Right lobe of liver (tissue), 6 donors: ENCODE measurements at regions not wholly inside any gene's neighbourhood (a gene's known extent, or its start where the extent isn't known, plus 50 kb on each side); places are given as distances from the start of the nearest gene placed in this dataset.

Experiments
- ATAC-seq, 4 donors: fragments of 200-7000 bp; cut with Tn5 transposase; one replicate each; pipeline ENCODE4 v1.9.1; 2020; ENCODE audit warnings: mild to moderate bottlenecking in 4 of 4, moderate library complexity in 4 of 4
- DNase-seq, 3 donors: peaks; one replicate each; pipeline ENCODE4 v3.0.0-alpha.2; 2020
- H3K27ac ChIP-seq, 3 donors: fragments of 200-600 bp; one replicate each; pipeline ENCODE4 v1.8.0; 2022
- H3K27me3 ChIP-seq, 2 donors: fragments of 200-600 bp; one replicate each; pipeline ENCODE4 v1.8.0; 2022
- H3K36me3 ChIP-seq, 4 donors: fragments of 200-600 bp; sonication (generic) in 1 of 4; one replicate each; pipeline versions ENCODE4 v1.5.1 to v1.8.0; 2017 to 2022; ENCODE audit warnings: control low read depth in 1 of 4
- H3K4me1 ChIP-seq, 4 donors: fragments of 200-600 bp; sonication (generic) in 1 of 4; one replicate each; pipeline versions ENCODE4 v1.5.1 to v1.8.0; 2017 to 2022; ENCODE audit warnings: control low read depth in 1 of 4
- H3K4me3 ChIP-seq, 3 donors: fragments of 200-600 bp; one replicate each; pipeline ENCODE4 v1.8.0; 2022
- H3K9me3 ChIP-seq, 4 donors: fragments of 200-600 bp; sonication (generic) in 1 of 4; one replicate each; pipeline versions ENCODE4 v1.5.1 to v1.8.0; 2017 to 2022; ENCODE audit warnings: control low read depth in 1 of 4
- CTCF ChIP-seq, 4 donors: fragments of 200-600 bp in 3 of 4; fragments of 450-650 bp in 1 of 4; IDR thresholded peaks; one replicate each; pipeline versions ENCODE4 v1.5.1 to v1.8.0; 2016 to 2022; ENCODE audit warnings: antibody characterized with exemption in 4 of 4, mild to moderate bottlenecking in 2 of 4
- POLR2A ChIP-seq: fragments of 450-650 bp; IDR thresholded peaks from one replicate; pipeline ENCODE4 v1.6.1; 2017; ENCODE audit warnings: antibody characterized with exemption, mild to moderate bottlenecking
- WGBS: methylation state at CpG from one replicate; pipeline ENCODE4 v1.1.6; 2018; ENCODE audit warnings: low coverage, low lambda C conversion rate; ENCODE audit not compliant: insufficient coverage; ENCODE audit errors: missing lambda C conversion rate; 5-methylcytosine and 5-hydroxymethylcytosine counted together
- intact Hi-C, 2 donors: fragments of 100-400 bp; cut with DNase I; formaldehyde crosslinking; loops; one replicate each; pipeline versions ENCODE4 v1.11.2 to v1.14.1; 2022
- donor health status: DM: no; HTN: yes; CAD: no.
- donor health status: DM: no; HTN: no; CAD: no.
- donor health status: DM: no; HTN: no; CAD: no.
- donor health status: DM: no; HTN: yes; CAD: no.
- donor health status: DM: no; HTN: yes; CAD: no.

- H3K27me3 ChIP-seq: no peaks in the 10 kb centered on the region
- no peak for TF ChIP-seq CTCF (IDR thresholded peaks at IDR 0.05)
- no peak for TF ChIP-seq POLR2A
- 83% methylated on average over 2 of the region's 2 CpGs for WGBS
- no peak overlapping the region for H3K27ac ChIP-seq
- H3K4me3 ChIP-seq: no peak overlapping the region
- H3K9me3 ChIP-seq: peaks cover 0 to 14% (median 0%) of the 10 kb centered on the region in 4 donors
- H3K36me3 ChIP-seq: no peaks in the 10 kb centered on the region
- DNase-seq (no peak), ATAC-seq (no peak)
- intact Hi-C loops: no loop called here
- H3K4me1 ChIP-seq: no peaks in the 10 kb centered on the region
Observed at GRCh38 chr5:71986101-71986500, 121.2 kb upstream of the MAP1B start.

GRCh38 chr5:71988808-71989207 lies 118.5 kb upstream of the MAP1B start:
- ATAC-seq (no peak), DNase-seq (no peak)
- Histone ChIP-seq H3K27ac (no peak overlapping the region), H3K27me3 (no peaks in the 10 kb centered on the region), H3K36me3 (no peaks in the 10 kb centered on the region), H3K9me3 (no peaks in the 10 kb centered on the region), H3K4me1 (no peaks in the 10 kb centered on the region), H3K4me3 (no peak overlapping the region)
- intact Hi-C loops: no loop called here
- TF ChIP-seq POLR2A (no peak), CTCF (IDR thresholded peaks at IDR 0.05) (no peak)
- WGBS: 57% methylated on average over 1 of the region's 1 CpG

- H3K36me3 ChIP-seq: no peaks in the 10 kb centered on the region
- H3K27ac ChIP-seq: no peak overlapping the region
- H3K27me3 ChIP-seq: no peaks in the 10 kb centered on the region
- H3K4me3 ChIP-seq: no peak overlapping the region
- intact Hi-C loops: no loop called here
- H3K4me1 ChIP-seq: no peaks in the 10 kb centered on the region
- no peaks in the 10 kb centered on the region for H3K9me3 ChIP-seq
- 70% methylated on average over 3 of the region's 3 CpGs for WGBS
- TF ChIP-seq CTCF (IDR thresholded peaks at IDR 0.05) (no peak), POLR2A (no peak)
- ATAC-seq (no peak), DNase-seq (no peak)
Observed at GRCh38 chr5:71993600-71993999, 113.7 kb upstream of the MAP1B start.

- TF ChIP-seq POLR2A (no peak), CTCF (IDR thresholded peaks at IDR 0.05) (no peak)
- Histone ChIP-seq H3K4me1 (no peaks in the 10 kb centered on the region), H3K9me3 (no peaks in the 10 kb centered on the region), H3K27me3 (no peaks in the 10 kb centered on the region), H3K36me3 (no peaks in the 10 kb centered on the region), H3K27ac (no peak overlapping the region), H3K4me3 (no peak overlapping the region)
- no CpG with 5 or more reads among the region's 2 CpGs for WGBS
- DNase-seq (no peak), ATAC-seq (no peak)
- intact Hi-C loops: no loop called here
Observed at GRCh38 chr5:71996789-71997188, 110.5 kb upstream of the MAP1B start.

GRCh38 chr5:71998746-71999145 lies 108.5 kb upstream of the MAP1B start:
- no peaks in the 10 kb centered on the region for H3K9me3 ChIP-seq
- ATAC-seq (no peak), DNase-seq (no peak)
- H3K36me3 ChIP-seq: no peaks in the 10 kb centered on the region
- H3K27me3 ChIP-seq: no peaks in the 10 kb centered on the region
- H3K4me1 ChIP-seq: no peaks in the 10 kb centered on the region
- TF ChIP-seq CTCF (IDR thresholded peaks at IDR 0.05): no peak
- TF ChIP-seq POLR2A: no peak
- no peak overlapping the region for H3K4me3 ChIP-seq
- intact Hi-C loops: no loop called here
- H3K27ac ChIP-seq: no peak overlapping the region
